ENCODE measurements at regions not wholly inside any gene's neighbourhood (a gene's known extent, or its start where the extent isn't known, plus 50 kb on each side); places are given as distances from the start of the nearest gene placed in this dataset.
A peak's percentile ranks its signal among the peaks of the same experiment; 100 is the strongest.

- no peak for DNase-seq
Measured at GRCh38 chr12:89948271-89949175, 239.9 kb upstream of the ATP2B1 start.

GRCh38 chr12:89947437-89948270 lies 239.0 kb upstream of the ATP2B1 start:
- DNase-seq = peak; percentile 93

- DNase-seq = no peak
Measured at GRCh38 chr12:89946518-89947135, 238.0 kb upstream of the ATP2B1 start.

- no peak for DNase-seq
Measured at GRCh38 chr12:89945123-89945522, 236.5 kb upstream of the ATP2B1 start.

- DNase-seq = no peak
Measured at GRCh38 chr12:89943463-89943862, 234.8 kb upstream of the ATP2B1 start.

- no peak for DNase-seq
Measured at GRCh38 chr12:89941436-89941835, 232.8 kb upstream of the ATP2B1 start.

GRCh38 chr12:89939522-89940215 lies 231.0 kb upstream of the ATP2B1 start:
- no peak for DNase-seq

- DNase-seq = no peak
Measured at GRCh38 chr12:89936631-89937030, 228.0 kb upstream of the ATP2B1 start.

GRCh38 chr12:89935850-89936249 lies 227.2 kb upstream of the ATP2B1 start:
- DNase-seq = no peak

GRCh38 chr12:89933911-89934310 lies 225.3 kb upstream of the ATP2B1 start:
- peak; percentile 57 for DNase-seq

GRCh38 chr12:89932954-89933353 lies 224.3 kb upstream of the ATP2B1 start:
- DNase-seq = peak; percentile 35

GRCh38 chr12:89928467-89928866 lies 219.8 kb upstream of the ATP2B1 start:
- DNase-seq = no peak

GRCh38 chr12:89927226-89927698 lies 218.6 kb upstream of the ATP2B1 start:
- DNase-seq = no peak

GRCh38 chr12:89924191-89924590 lies 215.6 kb upstream of the ATP2B1 start:
- DNase-seq = no peak

- DNase-seq = peak; percentile 10
Measured at GRCh38 chr12:89923091-89923490, 214.5 kb upstream of the ATP2B1 start.

GRCh38 chr12:89920866-89921265 lies 212.2 kb upstream of the ATP2B1 start:
- no peak for DNase-seq

GRCh38 chr12:89919241-89919906 lies 210.7 kb upstream of the ATP2B1 start:
- no peak for DNase-seq

GRCh38 chr12:89918172-89918846 lies 209.7 kb upstream of the ATP2B1 start:
- DNase-seq = no peak

- DNase-seq = no peak
Measured at GRCh38 chr12:89909753-89910152, 201.1 kb upstream of the ATP2B1 start.

GRCh38 chr12:89907659-89908058 lies 199.0 kb upstream of the ATP2B1 start:
- DNase-seq = no peak

GRCh38 chr12:89906824-89907223 lies 198.2 kb upstream of the ATP2B1 start:
- DNase-seq = no peak

Data from fibroblast of skin of abdomen (primary cell).